LoVo (cell line): ENCODE measurements at regions not wholly inside any gene's neighbourhood (a gene's known extent, or its start where the extent isn't known, plus 50 kb on each side); places are given as distances from the start of the nearest gene placed in this dataset.
"Not testable (repeated sequence)": the region's sequence is repeated elsewhere in the genome, so short reads cannot be mapped to it uniquely, and the experiment has no call there.

ENCODE experiments used
- DNase-seq: peaks from one replicate; pipeline ENCODE4 v3.0.0-alpha.2; 2016; ENCODE audit warnings: low spot score

DNA sequence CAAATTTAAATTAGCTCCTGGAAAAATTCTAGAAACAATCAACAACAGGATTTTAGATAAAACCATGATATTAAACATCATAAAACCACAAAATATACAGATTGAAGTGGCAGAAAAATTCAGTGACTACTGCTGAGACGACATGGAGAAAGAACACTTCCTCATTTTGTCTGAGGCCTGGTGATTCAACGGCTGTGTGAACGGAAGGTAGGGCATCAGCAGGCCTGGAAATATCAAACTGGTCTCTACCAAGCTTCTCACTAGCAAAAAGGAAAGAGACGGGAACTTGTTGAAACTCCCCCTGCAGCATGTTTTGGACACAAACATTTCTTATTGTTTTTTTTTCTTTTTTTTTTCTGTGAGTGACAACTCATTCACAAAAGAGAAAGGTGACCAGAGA is 58.0 kb upstream of the AHI1 start:
- DNase-seq = no peak

DNA sequence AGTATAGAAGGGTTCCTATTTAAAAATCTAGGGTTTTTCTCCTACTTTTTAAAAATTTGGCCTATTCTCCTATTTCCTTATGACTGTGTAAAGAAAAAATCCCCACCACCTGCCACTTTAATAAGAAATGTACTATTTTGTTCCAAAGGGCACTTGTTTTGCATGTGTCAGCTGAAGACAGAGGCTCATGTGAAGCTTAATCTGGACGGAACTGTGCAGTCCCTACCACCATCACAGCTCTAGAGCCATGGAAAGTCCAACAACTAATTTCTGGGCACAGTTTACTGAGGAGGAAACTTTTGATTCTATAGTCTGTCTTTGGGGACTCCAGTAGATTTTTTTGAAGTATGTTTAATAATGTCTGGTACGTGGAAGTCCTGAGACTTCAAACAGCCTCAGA is 60.0 kb upstream of the AHI1 start:
- no peak for DNase-seq

DNA sequence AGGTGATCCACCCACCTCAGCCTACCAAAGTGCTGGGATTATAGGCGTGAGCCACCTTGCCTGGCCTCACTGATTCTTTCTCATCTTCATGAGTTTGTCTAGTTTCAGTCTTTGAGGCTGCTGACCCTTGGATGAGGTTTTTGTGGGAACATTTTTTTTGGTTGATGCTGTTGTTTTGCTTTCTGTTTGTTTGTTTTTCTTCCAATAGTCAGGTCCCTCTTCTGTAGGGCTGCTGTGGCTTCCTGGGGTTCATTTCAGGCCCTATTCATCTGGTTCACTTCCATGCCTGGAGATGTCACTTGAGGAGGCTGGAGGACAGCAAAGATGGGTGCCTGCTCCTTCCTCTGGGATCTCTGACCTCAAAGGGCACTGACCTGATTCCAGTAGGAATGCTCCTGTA is 68.1 kb upstream of the AHI1 start:
- not testable (repeated sequence) for DNase-seq

DNA sequence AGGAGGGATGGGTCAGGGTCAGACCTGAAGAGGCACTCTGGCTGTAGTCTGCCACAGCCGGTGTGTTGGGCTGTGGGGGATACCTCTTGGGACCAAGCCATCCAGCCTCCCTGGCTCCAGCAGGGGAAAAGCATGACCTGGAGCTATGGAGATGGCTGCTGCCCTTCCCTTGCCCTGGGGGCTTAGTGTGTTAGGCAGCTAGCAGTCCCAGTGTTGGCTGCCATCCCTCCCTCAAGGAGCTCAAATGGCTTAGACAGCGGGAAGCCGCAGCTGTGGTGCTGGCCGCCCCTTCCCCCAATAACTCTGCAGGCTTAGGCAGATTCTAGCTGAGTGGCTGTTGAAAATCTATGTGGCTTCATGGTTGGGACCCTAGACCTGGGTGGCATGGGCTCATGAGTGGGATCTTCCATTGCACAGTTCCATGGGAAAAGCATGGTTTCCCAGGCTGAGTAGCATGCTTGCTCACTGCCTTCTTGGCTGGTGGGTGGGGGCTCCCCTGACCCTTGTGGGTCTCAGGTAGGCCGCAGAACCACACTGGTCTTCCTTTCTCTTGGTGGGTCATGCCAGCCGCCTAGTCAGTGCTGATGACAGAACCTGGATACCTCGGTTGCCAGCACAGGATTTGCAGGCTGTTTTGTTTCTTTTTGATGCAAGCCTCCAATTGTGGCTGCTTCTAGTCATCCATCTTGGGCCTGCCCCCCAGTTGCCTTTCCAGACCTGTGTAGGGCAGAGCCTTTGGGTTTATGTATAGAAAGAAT is 69.0 kb upstream of the AHI1 start:
- no peak for DNase-seq

- DNase-seq = no peak
Measured at GRCh38 chr6:135567375-135568083, 70.0 kb upstream of the AHI1 start.

GRCh38 chr6:135568379-135568778 is 70.8 kb upstream of the AHI1 start:
- no peak for DNase-seq

DNA sequence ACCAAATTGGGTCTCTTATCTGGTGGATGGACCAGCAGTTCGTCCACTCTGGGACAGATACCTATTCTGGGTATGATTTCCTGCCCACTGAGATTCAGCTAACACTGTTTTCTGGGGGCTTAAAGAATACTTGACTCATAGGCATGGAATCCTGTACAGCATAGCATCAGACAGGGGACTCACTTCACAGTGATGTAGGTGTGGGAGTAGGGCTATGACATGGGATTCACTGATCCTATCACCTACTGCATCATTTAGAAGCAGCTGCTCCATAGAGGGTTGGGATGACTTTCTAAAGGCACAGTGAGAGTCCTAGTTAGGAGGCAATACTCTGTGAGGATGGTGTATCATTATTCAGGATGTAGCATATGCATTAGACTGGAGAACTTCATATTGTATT is 74.5 kb upstream of the AHI1 start:
- DNase-seq = no peak

GRCh38 chr6:135575629-135576028 is 78.1 kb upstream of the AHI1 start:
- DNase-seq = no peak

DNA sequence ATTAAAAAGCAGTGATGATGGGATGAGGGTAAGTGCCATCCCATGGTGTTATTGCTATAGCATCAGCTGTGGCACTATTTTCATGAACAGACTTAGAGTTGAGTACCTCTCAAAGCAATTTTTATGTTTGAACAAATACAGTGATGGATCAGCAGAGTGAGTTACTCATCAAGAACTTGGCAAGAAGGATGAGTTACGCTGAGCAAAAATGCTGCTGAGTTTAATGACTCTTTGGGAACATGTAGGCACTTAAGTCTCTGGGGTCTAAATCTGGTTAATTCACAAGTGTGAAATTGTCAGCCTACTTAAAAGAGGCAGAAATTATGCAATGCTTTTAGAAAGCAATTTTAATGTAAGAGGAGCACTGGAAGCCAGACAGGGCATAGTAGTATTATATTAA is 78.5 kb upstream of the AHI1 start:
- no peak for DNase-seq

GRCh38 chr6:135577059-135577538 is 79.6 kb upstream of the AHI1 start:
- no peak for DNase-seq

GRCh38 chr6:135578976-135579375 is 81.4 kb upstream of the AHI1 start:
- no peak for DNase-seq

GRCh38 chr6:135581211-135581610 is 83.7 kb upstream of the AHI1 start:
- no peak for DNase-seq

DNA sequence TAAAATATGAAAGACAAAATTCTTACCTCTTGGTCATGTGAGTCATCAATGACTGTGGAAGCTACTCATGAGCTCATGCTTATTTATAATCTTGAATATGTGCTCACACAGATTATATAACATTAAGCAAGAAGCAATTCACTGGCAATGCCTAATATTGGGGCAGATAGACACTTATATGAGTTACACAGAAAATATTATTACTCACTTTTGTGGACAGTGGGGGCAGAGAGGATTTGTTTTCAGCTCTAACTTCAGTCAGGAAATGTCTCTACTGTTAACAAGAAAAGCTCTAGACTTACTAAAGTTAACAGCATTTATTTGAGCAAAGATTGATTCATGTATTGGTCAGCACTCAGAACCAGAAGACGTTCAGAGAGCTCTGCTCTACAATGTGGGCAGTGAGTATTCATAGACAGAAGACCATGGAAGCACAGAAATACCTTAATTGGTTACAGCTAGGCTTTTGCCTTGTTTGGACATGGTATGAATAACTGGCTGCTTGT is 85.8 kb upstream of the AHI1 start:
- no peak for DNase-seq

GRCh38 chr6:135586388-135586787 is 88.8 kb upstream of the AHI1 start:
- DNase-seq = no peak

DNA sequence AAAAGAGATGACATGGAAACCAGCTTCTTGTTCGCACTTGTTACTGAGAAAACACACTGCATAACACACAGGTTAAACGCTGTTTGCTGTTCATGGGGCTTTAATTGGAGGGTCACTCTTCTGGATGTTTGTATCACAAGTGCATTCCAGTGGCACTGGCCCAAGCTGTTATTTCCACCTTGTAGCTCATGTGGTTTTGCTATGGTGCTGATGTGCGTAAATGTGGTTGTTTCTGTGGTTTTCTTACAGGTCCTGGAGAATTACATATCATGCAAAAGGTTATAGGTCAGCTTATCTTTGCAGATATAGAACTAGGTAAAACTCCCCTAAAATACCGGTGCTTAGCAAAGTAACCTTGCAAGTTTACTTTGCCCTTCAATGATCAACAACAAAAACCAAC is 89.3 kb upstream of the AHI1 start:
- no peak for DNase-seq

- DNase-seq = no peak
Measured at GRCh38 chr6:135592276-135592675, 94.7 kb upstream of the AHI1 start.

GRCh38 chr6:135594000-135594399 is 96.5 kb upstream of the AHI1 start:
- DNase-seq = no peak

DNA sequence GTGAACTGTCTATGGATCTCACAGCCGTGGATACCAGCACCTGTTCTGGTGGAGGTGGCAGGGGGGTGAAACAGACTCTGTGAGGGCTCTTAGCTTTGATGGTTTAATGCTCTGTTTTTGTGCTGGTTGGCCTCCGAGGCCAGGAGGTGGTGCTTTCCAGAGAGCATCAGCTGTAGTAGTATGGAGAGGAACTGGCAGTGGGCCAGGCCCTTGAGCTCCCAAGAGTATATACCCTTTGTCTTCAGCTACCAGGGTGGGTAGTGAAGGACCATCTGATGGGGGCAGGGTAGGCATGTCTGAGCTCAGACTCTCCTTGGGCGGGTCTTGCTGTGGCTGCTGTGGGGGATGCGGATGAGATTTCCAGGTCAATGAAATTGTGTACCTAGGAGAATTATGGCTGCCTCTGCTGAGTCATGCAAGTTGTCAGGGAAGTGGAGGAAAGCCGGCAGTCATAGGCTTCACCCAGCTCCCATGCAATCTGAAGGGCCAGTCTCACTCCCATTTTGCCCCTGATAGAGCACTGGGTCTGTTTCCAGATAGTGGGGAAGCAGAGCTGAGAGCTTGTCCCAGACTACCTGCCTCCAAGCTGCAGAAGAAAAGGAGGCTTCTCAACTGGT is 102.7 kb upstream of the AHI1 start:
- DNase-seq = no peak

GRCh38 chr6:135600931-135601330 is 103.4 kb upstream of the AHI1 start:
- no peak for DNase-seq

- no peak for DNase-seq
Measured at GRCh38 chr6:135601857-135602256, 104.3 kb upstream of the AHI1 start.

GRCh38 chr6:135603249-135603648 is 105.7 kb upstream of the AHI1 start:
- no peak for DNase-seq

- no peak for DNase-seq
Measured at GRCh38 chr6:135604035-135604860, 106.7 kb upstream of the AHI1 start.
